ENCODE measurements at regions not wholly inside any gene's neighbourhood (a gene's known extent, or its start where the extent isn't known, plus 50 kb on each side); places are given as distances from the start of the nearest gene placed in this dataset.

DNA sequence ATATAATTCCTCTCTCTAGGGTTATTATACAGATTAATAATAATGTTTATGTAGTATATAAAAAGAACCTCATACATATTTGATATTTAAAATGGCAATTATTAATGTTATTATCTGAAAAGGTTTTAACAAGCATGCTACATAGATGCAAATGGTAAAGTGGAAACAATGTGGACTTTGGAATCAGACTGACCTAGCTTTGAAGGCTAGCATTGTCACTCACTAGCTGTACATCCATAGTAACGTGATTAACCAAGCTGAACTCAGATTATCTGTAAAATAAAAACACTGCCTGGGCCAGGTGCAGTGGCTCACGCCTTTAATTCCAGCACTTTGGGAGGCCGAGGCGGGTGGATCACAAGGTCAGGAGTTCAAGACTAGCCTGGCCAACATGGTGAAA, 233.7 kb upstream of the SPRY1 start:
- Histone ChIP-seq H2BK20ac (ENCODE audit: low read depth, low read length) (no peak overlapping the region), H4K8ac (ENCODE audit: low read depth in 2 of 2, low read length in 2 of 2) (no peak overlapping the region), H3K27ac (ENCODE audit: insufficient read depth, low read length) (no peak overlapping the region), H3K4me3 (ENCODE audit: insufficient read depth, low read depth, low read length) (no peak overlapping the region), H3K36me3 (ENCODE audit: control insufficient read depth, insufficient read depth, low read length) (no peaks in the 10 kb centered on the region), H2BK5ac (ENCODE audit: low read depth, low read length, poor library complexity, severe bottlenecking) (no peak overlapping the region), H3K14ac (replicated peaks; ENCODE audit: low read depth, low read length) (no peak overlapping the region), H3K18ac (ENCODE audit: low read depth, low read length) (no peak overlapping the region), H4K91ac (ENCODE audit: insufficient read depth, low read depth, low read length) (no peak overlapping the region), H3K9ac (ENCODE audit: low read depth, low read length) (no peak overlapping the region), H3K4me1 (ENCODE audit: control insufficient read depth, insufficient read depth, low read length) (no peaks in the 10 kb centered on the region), H2BK120ac (ENCODE audit: low read depth, low read length) (no peak overlapping the region), H3K79me1 (ENCODE audit: low read depth in 1 of 2, low read length in 2 of 2) (no peaks in the 10 kb centered on the region), H3K27me3 (ENCODE audit: control insufficient read depth, insufficient read depth, low read length) (no peaks in the 10 kb centered on the region), H4K20me1 (ENCODE audit: insufficient read depth, low read length) (no peaks in the 10 kb centered on the region), H3K56ac (ENCODE audit: extremely low read depth, insufficient read depth, low read length) (no peak overlapping the region; the same call in 1 of the 2 replicates), H3K4ac (ENCODE audit: low read depth, low read length) (no peak overlapping the region), H2AK9ac (replicated peaks; ENCODE audit: low read depth, low read length, poor library complexity) (no peak overlapping the region), H3K9me3 (ENCODE audit: control insufficient read depth, insufficient read depth, low read length) (no peaks in the 10 kb centered on the region), H2AK5ac (ENCODE audit: low read depth, low read length) (no peak overlapping the region), H3K4me2 (ENCODE audit: low read depth, low read length) (no peak overlapping the region), H2AFZ (replicated peaks; ENCODE audit: low read length, poor library complexity) (no peak overlapping the region), H3K23ac (ENCODE audit: low read depth, low read length) (no peak overlapping the region), H2BK15ac (ENCODE audit: low read depth, low read length) (no peak overlapping the region), H4K5ac (ENCODE audit: low read depth, low read length) (no peak overlapping the region), H3K9me1 (ENCODE audit: insufficient read depth, low read length) (no peaks in the 10 kb centered on the region)
- DNase-seq, result no peak
- ATAC-seq (ENCODE audit: low read depth), result no peak
- in situ Hi-C loops (cut with MboI; ENCODE audit: low sequenced_read_pairs) (no loop called here), dilution Hi-C loops (cut with HindIII; ENCODE audit: low sequenced_read_pairs, unreplicated experiment) (no loop called here), intact Hi-C loops (cut with micrococcal nuclease) (no loop called here)
- WGBS, 2 experiments (ENCODE audit: extremely low coverage in 2 of 2, insufficient read length in 1 of 2), result no CpG with 5 or more reads among the region's 4 CpGs
- POLR2A ChIA-PET (ENCODE audit: unreplicated experiment), result no interaction called here
- TF ChIP-seq BHLHE40 (IDR thresholded peaks at IDR 0.05; ENCODE audit: low read depth, low read length), result no peak
- TF ChIP-seq, protein P1, sequence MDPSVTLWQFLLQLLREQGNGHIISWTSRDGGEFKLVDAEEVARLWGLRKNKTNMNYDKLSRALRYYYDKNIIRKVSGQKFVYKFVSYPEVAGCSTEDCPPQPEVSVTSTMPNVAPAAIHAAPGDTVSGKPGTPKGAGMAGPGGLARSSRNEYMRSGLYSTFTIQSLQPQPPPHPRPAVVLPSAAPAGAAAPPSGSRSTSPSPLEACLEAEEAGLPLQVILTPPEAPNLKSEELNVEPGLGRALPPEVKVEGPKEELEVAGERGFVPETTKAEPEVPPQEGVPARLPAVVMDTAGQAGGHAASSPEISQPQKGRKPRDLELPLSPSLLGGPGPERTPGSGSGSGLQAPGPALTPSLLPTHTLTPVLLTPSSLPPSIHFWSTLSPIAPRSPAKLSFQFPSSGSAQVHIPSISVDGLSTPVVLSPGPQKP (IDR thresholded peaks at IDR 0.05; ENCODE audit: borderline replicate concordance, low read depth, low read length), result no peak
- TF ChIP-seq RCOR1 (IDR thresholded peaks at IDR 0.05; ENCODE audit: insufficient replicate concordance, low read length), result no peak
- TF ChIP-seq RAD21 (IDR thresholded peaks at IDR 0.05; ENCODE audit: low read length), result no peak
- no peak for TF ChIP-seq NFE2L2 (IDR thresholded peaks at IDR 0.05; ENCODE audit: low read depth, low read length)
- no peak for TF ChIP-seq FOS (IDR thresholded peaks at IDR 0.05; ENCODE audit: low read depth, low read length)
- no peak for TF ChIP-seq CEBPB (IDR thresholded peaks at IDR 0.05; ENCODE audit: low read depth, low read length)
- CTCF ChIA-PET, result no interaction called here
- no TSS peak for BruUV-seq (replicated peaks)
